HCT116 (cell line): ENCODE measurements at regions not wholly inside any gene's neighbourhood (a gene's known extent, or its start where the extent isn't known, plus 50 kb on each side); places are given as distances from the start of the nearest gene placed in this dataset.

ENCODE experiments used
- ATAC-seq: fragments of 200-7000 bp; cut with Tn5 transposase; 2 replicates; pipeline ENCODE4 v1.9.1; 2020; ENCODE audit warnings: mild to moderate bottlenecking, moderate library complexity
- BruUV-seq: library from RNA; stranded (reverse); fragments of 400-500 nt; replicated peaks from 2 replicates; lab custom pipeline; 2021; lab: Mats Ljungman, UMichigan
- CTCF ChIA-PET: fragments of 300-600 bp; sonication (Branson Sonifier 250); formaldehyde crosslinking; loops from one replicate; lab custom pipeline; 2021; ENCODE audit warnings: antibody characterized with exemption; lab: Charles Lee
- POLR2A ChIA-PET: fragments of 300-600, 350-600 bp; sonication (Branson Sonifier 250); formaldehyde crosslinking; loops from one replicate; lab custom pipeline; 2021; ENCODE audit warnings: antibody characterized with exemption; lab: Charles Lee
- RAD21 ChIA-PET, 2 experiments: fragments of 300-600 bp; sonication (Branson Sonifier 250); formaldehyde crosslinking; loops; one replicate each; lab custom pipeline; 2023; ENCODE audit warnings: low total read pairs in 2 of 2; ENCODE audit not compliant: uncharacterized antibody in 2 of 2, unreplicated experiment in 2 of 2, low non-redundant PET in 1 of 2; lab: Charles Lee
- DNase-seq: peaks from one replicate; pipeline ENCODE4 v3.0.0-alpha.2; 2010; ENCODE audit warnings: low read depth, low spot score
- H2AFZ ChIP-seq: fragments of 200-600 bp; shearing (Covaris generic), sonication (generic); 2 replicates; pipeline ENCODE4 v1.6.1; 2017; ENCODE audit warnings: low read depth, mixed run types, mixed read lengths, antibody characterized with exemption, low read length; ENCODE audit not compliant: poor library complexity, severe bottlenecking
- H3K27ac ChIP-seq: 2 replicates; pipeline ENCODE4 v1.5.1; 2012; ENCODE audit warnings: low read depth, low read length
- H3K27me3 ChIP-seq: fragments of 200-600 bp; sonication (generic); 2 replicates; pipeline ENCODE4 v1.6.1; 2016; ENCODE audit warnings: mixed run types, low read length, mixed read lengths; ENCODE audit not compliant: insufficient read depth
- H3K36me3 ChIP-seq, 2 experiments: fragments of 200-500 bp in 1 of 2; fragments of 200-600 bp in 1 of 2; sonication (Bioruptor generic) in 1 of 2; sonication (generic) in 1 of 2; 2 replicates each; pipeline versions ENCODE4 v1.5.1 to v1.6.1; 2014 to 2016; ENCODE audit warnings: low read length in 2 of 2, inconsistent platforms in 1 of 2, mixed read lengths in 1 of 2, mixed run types in 1 of 2; ENCODE audit not compliant: insufficient read depth in 2 of 2, control insufficient read depth in 1 of 2
- H3K4me1 ChIP-seq, 2 experiments: fragments of 200-600 bp in 1 of 2; sonication (generic) in 1 of 2; 2 replicates each; pipeline versions ENCODE4 v1.5.1 to v1.6.1; 2012 to 2017; ENCODE audit warnings: low read length in 2 of 2, inconsistent platforms in 1 of 2, mild to moderate bottlenecking in 1 of 2, mixed read lengths in 1 of 2, mixed run types in 1 of 2, moderate library complexity in 1 of 2; ENCODE audit not compliant: insufficient read depth in 2 of 2, control insufficient read depth in 1 of 2
- H3K4me2 ChIP-seq: fragments of 200-600 bp; sonication (generic); 2 replicates; pipeline ENCODE4 v1.6.1; 2017; ENCODE audit warnings: mixed run types, low read length, mixed read lengths
- H3K4me3 ChIP-seq, 2 experiments: fragments of 200-600 bp in 1 of 2; sonication (generic) in 1 of 2; replicated peaks in 1 of 2; 2 replicates each; pipeline ENCODE4 v1.5.1; 2011 to 2016; ENCODE audit warnings: low read length in 2 of 2, control low read depth in 1 of 2, low read depth in 1 of 2, mild to moderate bottlenecking in 1 of 2, mixed read lengths in 1 of 2, mixed run types in 1 of 2
- H3K79me2 ChIP-seq: fragments of 200-600 bp; sonication (generic); 2 replicates; pipeline ENCODE4 v1.6.1; 2017; ENCODE audit warnings: mild to moderate bottlenecking, mixed run types, low read length, moderate library complexity, mixed read lengths; ENCODE audit not compliant: insufficient read depth
- H3K9ac ChIP-seq: fragments of 200-600 bp; sonication (generic); 2 replicates; pipeline ENCODE4 v1.6.1; 2016; ENCODE audit warnings: low read length, mixed read lengths
- H3K9me2 ChIP-seq: fragments of 200-600 bp; sonication (generic), shearing (Covaris generic); 2 replicates; pipeline ENCODE4 v1.6.1; 2017; ENCODE audit warnings: mixed run types, mild to moderate bottlenecking, moderate library complexity; ENCODE audit not compliant: insufficient read depth
- H3K9me3 ChIP-seq, 2 experiments: fragments of 200-500 bp in 1 of 2; fragments of 200-600 bp in 1 of 2; sonication (Bioruptor generic) in 1 of 2; sonication (generic) in 1 of 2; 2 replicates each; pipeline ENCODE4 v1.6.1; 2014 to 2017; ENCODE audit warnings: low read length in 2 of 2, mixed read lengths in 2 of 2, inconsistent platforms in 1 of 2, low read depth in 1 of 2, mild to moderate bottlenecking in 1 of 2, mixed run types in 1 of 2, moderate library complexity in 1 of 2; ENCODE audit not compliant: control insufficient read depth in 1 of 2, insufficient read depth in 1 of 2
- H4K20me1 ChIP-seq: fragments of 200-600 bp; sonication (generic), shearing (Covaris generic); 2 replicates; pipeline ENCODE4 v1.6.1; 2017; ENCODE audit warnings: mixed run types, mild to moderate bottlenecking, moderate library complexity; ENCODE audit not compliant: insufficient read depth
- ATF3 ChIP-seq: IDR thresholded peaks from 2 replicates; pipeline ENCODE4 v1.6.1; 2012
- CEBPB ChIP-seq: IDR thresholded peaks from 2 replicates; pipeline ENCODE4 v1.6.1; 2012; ENCODE audit warnings: low read depth
- CTCF ChIP-seq, 3 experiments: fragments of 200-600 bp in 1 of 3; sonication (generic) in 1 of 3; IDR thresholded peaks in 2 of 3; conservative IDR thresholded peaks in 1 of 3; 2 replicates each; pipeline ENCODE4 v1.5.1; 2012 to 2017; ENCODE audit warnings: low read depth in 2 of 3, low read length in 2 of 3, antibody characterized with exemption in 1 of 3, borderline replicate concordance in 1 of 3, control low read depth in 1 of 3, mild to moderate bottlenecking in 1 of 3, mixed read lengths in 1 of 3, mixed run types in 1 of 3, moderate library complexity in 1 of 3; ENCODE audit not compliant: insufficient read depth in 1 of 3
- EGR1 ChIP-seq: IDR thresholded peaks from 2 replicates; pipeline ENCODE4 v1.6.1; 2012; ENCODE audit warnings: low read depth
- ELF1 ChIP-seq: IDR thresholded peaks from 2 replicates; pipeline ENCODE4 v1.6.1; 2012; ENCODE audit warnings: low read depth, borderline replicate concordance
- EZH2phosphoT487 ChIP-seq: fragments of 200-600 bp; IDR thresholded peaks from 2 replicates; pipeline ENCODE4 v1.6.1; 2018; ENCODE audit warnings: antibody characterized with exemption, borderline replicate concordance
- FOSL1 ChIP-seq: IDR thresholded peaks from 2 replicates; pipeline ENCODE4 v1.6.1; 2012; ENCODE audit warnings: low read depth
- JUND ChIP-seq: IDR thresholded peaks from 2 replicates; pipeline ENCODE4 v1.6.1; 2012
- POLR2A ChIP-seq: IDR thresholded peaks from 2 replicates; pipeline ENCODE4 v1.7.0; 2011; ENCODE audit warnings: borderline replicate concordance; ENCODE audit not compliant: insufficient read depth, insufficient read length; ENCODE audit errors: extremely low read depth
- POLR2AphosphoS5 ChIP-seq: IDR thresholded peaks from 2 replicates; pipeline ENCODE4 v1.6.1; 2011; ENCODE audit warnings: mild to moderate bottlenecking, low read depth, low read length, moderate library complexity
- RAD21 ChIP-seq: IDR thresholded peaks from 2 replicates; pipeline ENCODE4 v1.6.1; 2012; ENCODE audit warnings: low read depth, mild to moderate bottlenecking
- REST ChIP-seq: IDR thresholded peaks from 2 replicates; pipeline ENCODE4 v1.6.1; 2012; ENCODE audit warnings: low read depth
- SIN3A ChIP-seq: IDR thresholded peaks from 2 replicates; pipeline ENCODE4 v1.6.1; 2012; ENCODE audit warnings: low read depth
- SP1 ChIP-seq: IDR thresholded peaks from 2 replicates; pipeline ENCODE4 v1.6.1; 2012; ENCODE audit warnings: low read depth
- SRF ChIP-seq: IDR thresholded peaks from 2 replicates; pipeline ENCODE4 v1.6.1; 2012; ENCODE audit warnings: low read depth
- TCF7L2 ChIP-seq: IDR thresholded peaks from 2 replicates; pipeline ENCODE4 v1.7.0; 2011; ENCODE audit warnings: borderline replicate concordance, inconsistent platforms; ENCODE audit not compliant: insufficient read depth, insufficient read length; ENCODE audit errors: extremely low read depth
- YY1 ChIP-seq: IDR thresholded peaks from 2 replicates; pipeline ENCODE4 v1.6.1; 2011; ENCODE audit warnings: low read length, low read depth, moderate library complexity, mild to moderate bottlenecking; ENCODE audit not compliant: insufficient replicate concordance; ENCODE audit errors: extremely low read depth
- ZNF274 ChIP-seq: fragments of 200-500 bp; sonication (Bioruptor generic); IDR thresholded peaks from 2 replicates; pipeline ENCODE4 v1.6.1; 2014; ENCODE audit warnings: mild to moderate bottlenecking, low read depth, low read length, inconsistent platforms
- intact Hi-C: fragments of 100-400 bp; cut with micrococcal nuclease; formaldehyde crosslinking; loops from 2 replicates; pipeline ENCODE4 v1.10.0; 2022

GRCh38 chr18:28826107-28826506 is 649.2 kb upstream of the CDH2 start (continued):
- TF ChIP-seq REST, result no peak
- TF ChIP-seq RAD21, result no peak
- TF ChIP-seq SP1, result no peak
- TF ChIP-seq TCF7L2, result no peak
- no peak for TF ChIP-seq ZNF274
- no peak for TF ChIP-seq POLR2A
- TF ChIP-seq JUND, result no peak
- TF ChIP-seq EGR1, result no peak
- TF ChIP-seq SIN3A, result no peak
- TF ChIP-seq EZH2phosphoT487, result no peak
- TF ChIP-seq POLR2AphosphoS5, result no peak

GRCh38 chr18:28824183-28824574 is 647.2 kb upstream of the CDH2 start:
- ATAC-seq (no peak), DNase-seq (no peak)
- Histone ChIP-seq H3K9ac (no peak overlapping the region), H3K79me2 (no peaks in the 10 kb centered on the region), H4K20me1 (no peaks in the 10 kb centered on the region), H3K4me1 (0 out of 4 replicates have a peak, but pooled peaks cover 0 to 2% of the 10 kb centered on the region in 2 experiments), H2AFZ (no peak overlapping the region), H3K9me2 (no peaks in the 10 kb centered on the region), H3K36me3 (no peaks in the 10 kb centered on the region), H3K4me3 (no peak overlapping the region), H3K27me3 (no peaks in the 10 kb centered on the region), H3K9me3 (no peaks in the 10 kb centered on the region), H3K27ac (no peak overlapping the region), H3K4me2 (no peak overlapping the region)
- no TSS peak for BruUV-seq
- RAD21 ChIA-PET, result no interaction called here
- intact Hi-C loops, result no loop called here
- CTCF ChIA-PET, result no interaction called here
- POLR2A ChIA-PET, result no interaction called here
- TF ChIP-seq TCF7L2 (no peak), CTCF (IDR thresholded peaks at IDR 0.05 in 2 of 3, conservative IDR thresholded peaks at IDR 0.05 in 1 of 3; ENCODE audit: borderline replicate concordance in 1 of 3, insufficient read depth in 1 of 3, low read depth in 2 of 3, low read length in 2 of 3) (no peak), REST (no peak), ATF3 (no peak), ELF1 (no peak), SRF (no peak), FOSL1 (no peak), CEBPB (no peak), ZNF274 (no peak), YY1 (no peak), SP1 (no peak), JUND (no peak)
